ENCODE measurements at regions not wholly inside any gene's neighbourhood (a gene's known extent, or its start where the extent isn't known, plus 50 kb on each side); places are given as distances from the start of the nearest gene placed in this dataset.

GRCh38 chr16:72487283-72487682, 315.3 kb upstream of the PMFBP1 start:
- CTCF ChIA-PET: no interaction called here

DNA sequence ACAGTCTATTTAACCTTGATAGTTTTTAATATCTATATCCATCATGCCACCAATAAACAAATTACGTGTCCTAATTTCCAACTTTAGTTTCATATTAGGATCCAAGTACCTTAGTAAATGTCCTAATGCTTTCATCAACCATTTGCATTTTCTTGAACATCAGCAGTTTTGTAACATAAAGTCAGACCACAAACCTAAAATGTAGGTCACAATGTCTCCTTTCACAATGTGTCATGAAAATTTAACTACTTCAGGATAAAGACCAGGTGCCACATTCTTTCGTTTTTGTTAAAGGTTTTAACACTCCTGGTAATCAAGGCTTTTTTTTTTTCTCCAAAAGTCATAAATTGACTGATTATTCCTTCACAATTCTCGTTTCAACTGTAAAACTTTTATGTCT, 310.7 kb upstream of the PMFBP1 start:
- Mint-ChIP-seq H3K4me1 (ENCODE audit: low read depth, unreplicated experiment) (no peaks in the 10 kb centered on the region), H3K9me3 (ENCODE audit: unreplicated experiment) (peaks cover 10% of the 10 kb centered on the region), H3K36me3 (ENCODE audit: insufficient read depth, unreplicated experiment) (no peaks in the 10 kb centered on the region), H3K27me3 (ENCODE audit: insufficient read depth, unreplicated experiment) (no peaks in the 10 kb centered on the region), H3K4me3 (ENCODE audit: unreplicated experiment) (no peak overlapping the region), H3K27ac (ENCODE audit: unreplicated experiment) (no peak overlapping the region)
- POLR2A ChIA-PET: no interaction called here
- no peaks in the 10 kb centered on the region for H3K4me1 ChIP-seq
- TF ChIP-seq, protein P1, sequence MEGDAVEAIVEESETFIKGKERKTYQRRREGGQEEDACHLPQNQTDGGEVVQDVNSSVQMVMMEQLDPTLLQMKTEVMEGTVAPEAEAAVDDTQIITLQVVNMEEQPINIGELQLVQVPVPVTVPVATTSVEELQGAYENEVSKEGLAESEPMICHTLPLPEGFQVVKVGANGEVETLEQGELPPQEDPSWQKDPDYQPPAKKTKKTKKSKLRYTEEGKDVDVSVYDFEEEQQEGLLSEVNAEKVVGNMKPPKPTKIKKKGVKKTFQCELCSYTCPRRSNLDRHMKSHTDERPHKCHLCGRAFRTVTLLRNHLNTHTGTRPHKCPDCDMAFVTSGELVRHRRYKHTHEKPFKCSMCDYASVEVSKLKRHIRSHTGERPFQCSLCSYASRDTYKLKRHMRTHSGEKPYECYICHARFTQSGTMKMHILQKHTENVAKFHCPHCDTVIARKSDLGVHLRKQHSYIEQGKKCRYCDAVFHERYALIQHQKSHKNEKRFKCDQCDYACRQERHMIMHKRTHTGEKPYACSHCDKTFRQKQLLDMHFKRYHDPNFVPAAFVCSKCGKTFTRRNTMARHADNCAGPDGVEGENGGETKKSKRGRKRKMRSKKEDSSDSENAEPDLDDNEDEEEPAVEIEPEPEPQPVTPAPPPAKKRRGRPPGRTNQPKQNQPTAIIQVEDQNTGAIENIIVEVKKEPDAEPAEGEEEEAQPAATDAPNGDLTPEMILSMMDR (IDR thresholded peaks at IDR 0.05; ENCODE audit: insufficient read depth in 1 of 2, low read depth in 1 of 2, low read length in 1 of 2, severe bottlenecking in 1 of 2, unreplicated experiment in 1 of 2): no peak
- DNase-seq: no peak
- BruUV-seq (replicated peaks): no TSS peak
- H3K4me3 ChIP-seq (ENCODE audit: low read depth, low read length): no peak overlapping the region
- CTCF ChIA-PET: interaction anchor here (0.6 kb wide), 1 partner anchor 332 kb away, joined by 3 read pairs; no protein-coding TSS in a partner anchor
- no peaks in the 10 kb centered on the region for H3K36me3 ChIP-seq (ENCODE audit: control insufficient read depth, insufficient read depth, low read length)
- H3K9me3 ChIP-seq: peaks cover 6% of the 10 kb centered on the region; the same call in 1 of the 2 replicates
- intact Hi-C loops (cut with micrococcal nuclease; ENCODE audit: unreplicated experiment): no loop called here
- H3K27me3 ChIP-seq (replicated peaks; ENCODE audit: control insufficient read depth, insufficient read depth, low read length): no peaks in the 10 kb centered on the region

More at GRCh38 chr16:72487283-72487682, 315.3 kb upstream of the PMFBP1 start:
- BruUV-seq (replicated peaks): no TSS peak
- Histone ChIP-seq H3K27me3 (replicated peaks; ENCODE audit: control insufficient read depth, insufficient read depth, low read length) (no peaks in the 10 kb centered on the region), H3K4me3 (ENCODE audit: low read depth, low read length) (no peak overlapping the region), H3K36me3 (ENCODE audit: control insufficient read depth, insufficient read depth, low read length) (no peaks in the 10 kb centered on the region), H3K4me1 (no peaks in the 10 kb centered on the region), H3K9me3 (peaks cover 7% of the 10 kb centered on the region; the same call in 1 of the 2 replicates)
- H3K27me3 Mint-ChIP-seq (ENCODE audit: insufficient read depth, unreplicated experiment): no peaks in the 10 kb centered on the region
- H3K36me3 Mint-ChIP-seq (ENCODE audit: insufficient read depth, unreplicated experiment): no peaks in the 10 kb centered on the region
- H3K4me1 Mint-ChIP-seq (ENCODE audit: low read depth, unreplicated experiment): no peaks in the 10 kb centered on the region
- intact Hi-C loops (cut with micrococcal nuclease; ENCODE audit: unreplicated experiment): no loop called here
- H3K4me3 Mint-ChIP-seq (ENCODE audit: unreplicated experiment): no peak overlapping the region
- no peak overlapping the region for H3K27ac Mint-ChIP-seq (ENCODE audit: unreplicated experiment)
- no peak for DNase-seq
- POLR2A ChIA-PET: no interaction called here
- TF ChIP-seq, protein P1 (IDR thresholded peaks at IDR 0.05; ENCODE audit: insufficient read depth in 1 of 2, low read depth in 1 of 2, low read length in 1 of 2, severe bottlenecking in 1 of 2, unreplicated experiment in 1 of 2): no peak
- peaks cover 13% of the 10 kb centered on the region for H3K9me3 Mint-ChIP-seq (ENCODE audit: unreplicated experiment)

DNA sequence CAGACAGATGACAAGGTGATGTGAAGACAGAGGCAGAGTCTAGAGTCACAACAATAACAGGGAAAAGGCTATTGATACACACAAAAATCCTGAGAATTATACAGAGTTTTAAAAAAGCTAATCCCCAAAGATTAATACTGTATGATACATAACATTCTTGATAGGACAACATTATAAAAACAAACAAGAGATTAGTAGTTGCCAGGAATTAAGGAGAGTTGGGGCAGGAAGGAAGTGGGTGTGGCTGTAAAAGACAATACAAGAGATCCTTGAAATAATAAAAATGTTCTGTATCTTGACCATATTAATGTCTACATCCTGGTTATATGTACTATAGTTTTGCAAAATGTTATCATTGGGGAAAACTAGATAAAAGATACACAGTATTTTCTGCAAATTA, 309.5 kb upstream of the PMFBP1 start:
- Mint-ChIP-seq H3K36me3 (ENCODE audit: insufficient read depth, unreplicated experiment) (no peaks in the 10 kb centered on the region), H3K4me3 (ENCODE audit: unreplicated experiment) (no peak overlapping the region), H3K9me3 (ENCODE audit: unreplicated experiment) (no peaks in the 10 kb centered on the region), H3K4me1 (ENCODE audit: low read depth, unreplicated experiment) (no peaks in the 10 kb centered on the region), H3K27ac (ENCODE audit: unreplicated experiment) (no peak overlapping the region), H3K27me3 (ENCODE audit: insufficient read depth, unreplicated experiment) (no peaks in the 10 kb centered on the region)
- TF ChIP-seq, protein P1 (IDR thresholded peaks at IDR 0.05; ENCODE audit: insufficient read depth in 1 of 2, low read depth in 1 of 2, low read length in 1 of 2, severe bottlenecking in 1 of 2, unreplicated experiment in 1 of 2): no peak
- Histone ChIP-seq H3K9me3 (peaks cover 4% of the 10 kb centered on the region; the same call in 1 of the 2 replicates), H3K4me1 (no peaks in the 10 kb centered on the region), H3K27me3 (replicated peaks; ENCODE audit: control insufficient read depth, insufficient read depth, low read length) (no peaks in the 10 kb centered on the region), H3K36me3 (ENCODE audit: control insufficient read depth, insufficient read depth, low read length) (no peaks in the 10 kb centered on the region), H3K4me3 (ENCODE audit: low read depth, low read length) (no peak overlapping the region)
- no TSS peak for BruUV-seq (replicated peaks)
- ChIA-PET POLR2A (no interaction called here), CTCF (no interaction called here)
- intact Hi-C loops (cut with micrococcal nuclease; ENCODE audit: unreplicated experiment): no loop called here
- no peak for DNase-seq
